ENCODE measurements at regions not wholly inside any gene's neighbourhood (a gene's known extent, or its start where the extent isn't known, plus 50 kb on each side); places are given as distances from the start of the nearest gene placed in this dataset.

DNA sequence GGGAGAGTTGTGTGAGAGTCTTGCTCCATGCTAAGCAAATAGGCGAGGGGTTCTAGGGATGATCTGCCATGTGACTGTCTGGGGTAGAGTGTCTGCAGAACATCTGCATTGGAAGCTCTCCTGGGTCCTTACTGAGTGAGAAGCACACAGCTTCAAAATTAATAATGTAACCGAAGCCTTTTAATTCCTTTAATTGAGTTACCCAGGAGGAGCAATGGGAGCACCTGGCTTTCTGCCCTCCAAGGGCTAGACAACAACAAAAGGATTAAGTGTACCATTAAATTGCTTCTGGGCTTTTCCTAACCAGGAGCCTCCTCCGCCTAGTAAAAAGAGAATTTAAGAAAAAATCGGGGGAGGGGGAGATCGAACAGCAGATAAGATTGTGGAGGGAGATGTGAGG, 102.0 kb upstream of the TBX20 start:
- TF ChIP-seq, protein P1, sequence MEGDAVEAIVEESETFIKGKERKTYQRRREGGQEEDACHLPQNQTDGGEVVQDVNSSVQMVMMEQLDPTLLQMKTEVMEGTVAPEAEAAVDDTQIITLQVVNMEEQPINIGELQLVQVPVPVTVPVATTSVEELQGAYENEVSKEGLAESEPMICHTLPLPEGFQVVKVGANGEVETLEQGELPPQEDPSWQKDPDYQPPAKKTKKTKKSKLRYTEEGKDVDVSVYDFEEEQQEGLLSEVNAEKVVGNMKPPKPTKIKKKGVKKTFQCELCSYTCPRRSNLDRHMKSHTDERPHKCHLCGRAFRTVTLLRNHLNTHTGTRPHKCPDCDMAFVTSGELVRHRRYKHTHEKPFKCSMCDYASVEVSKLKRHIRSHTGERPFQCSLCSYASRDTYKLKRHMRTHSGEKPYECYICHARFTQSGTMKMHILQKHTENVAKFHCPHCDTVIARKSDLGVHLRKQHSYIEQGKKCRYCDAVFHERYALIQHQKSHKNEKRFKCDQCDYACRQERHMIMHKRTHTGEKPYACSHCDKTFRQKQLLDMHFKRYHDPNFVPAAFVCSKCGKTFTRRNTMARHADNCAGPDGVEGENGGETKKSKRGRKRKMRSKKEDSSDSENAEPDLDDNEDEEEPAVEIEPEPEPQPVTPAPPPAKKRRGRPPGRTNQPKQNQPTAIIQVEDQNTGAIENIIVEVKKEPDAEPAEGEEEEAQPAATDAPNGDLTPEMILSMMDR (IDR thresholded peaks at IDR 0.05; ENCODE audit: low read depth, low read length): no peak

DNA sequence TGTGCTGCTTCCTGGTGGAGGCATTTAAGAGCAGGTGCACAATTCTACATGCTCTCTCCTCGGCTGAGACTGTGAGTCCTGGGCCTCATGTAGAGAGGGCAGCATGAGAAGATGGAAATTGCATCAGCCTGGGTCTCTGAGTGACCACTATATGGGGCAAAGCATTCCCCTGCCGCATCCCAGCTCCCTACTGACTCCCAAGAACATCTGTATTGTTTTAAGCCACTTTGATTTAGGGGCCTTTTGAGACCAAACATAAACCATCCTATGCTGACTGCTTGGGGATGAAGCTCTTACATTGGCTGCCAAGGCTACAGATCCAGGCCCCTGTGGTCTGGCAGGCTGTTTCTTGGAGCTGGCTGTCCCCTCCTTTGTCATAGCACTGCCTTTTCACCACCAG, 101.3 kb upstream of the TBX20 start:
- no peak for DNase-seq
- H3K27ac ChIP-seq: no peak overlapping the region
- no peak overlapping the region for H3K4me3 ChIP-seq (ENCODE audit: low read depth, low read length)
- no peaks in the 10 kb centered on the region for H3K27me3 ChIP-seq (ENCODE audit: insufficient read depth, low read depth, severe bottlenecking)
- no peaks in the 10 kb centered on the region for H3K36me3 ChIP-seq
- H3K9me3 ChIP-seq (ENCODE audit: severe bottlenecking): peaks cover 4% of the 10 kb centered on the region
- TF ChIP-seq, protein P1 (IDR thresholded peaks at IDR 0.05; ENCODE audit: low read depth, low read length): no peak

More for the DNA sequence above, 102.0 kb upstream of the TBX20 start:
- DNase-seq: no peak
- H3K4me3 ChIP-seq (ENCODE audit: low read depth, low read length): no peak overlapping the region
- peaks cover 4% of the 10 kb centered on the region for H3K9me3 ChIP-seq (ENCODE audit: severe bottlenecking)
- H3K27me3 ChIP-seq (ENCODE audit: insufficient read depth, low read depth, severe bottlenecking): no peaks in the 10 kb centered on the region
- no peak overlapping the region for H3K27ac ChIP-seq
- H3K36me3 ChIP-seq: no peaks in the 10 kb centered on the region

DNA sequence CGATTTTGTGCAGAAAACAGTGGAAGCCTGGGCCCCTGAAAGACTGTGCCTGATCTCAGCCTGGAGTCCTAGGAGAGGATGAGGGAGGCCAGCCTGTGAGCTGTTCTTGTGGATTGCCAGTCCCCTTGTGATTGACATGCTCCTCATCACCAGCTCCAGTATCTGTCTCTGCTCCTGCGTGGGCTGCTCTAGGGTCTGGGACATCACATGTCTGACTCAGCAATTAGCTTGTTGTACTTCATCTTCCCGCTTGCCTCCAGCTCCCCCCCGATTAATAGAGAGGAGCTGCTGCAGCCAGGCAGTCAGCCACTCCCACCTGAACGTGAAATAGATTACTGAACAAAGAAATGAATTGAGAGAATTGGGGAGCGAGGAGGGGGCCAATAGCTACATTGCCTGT, 99.6 kb upstream of the TBX20 start:
- Histone ChIP-seq H3K27ac (no peak overlapping the region), H3K4me3 (ENCODE audit: low read depth, low read length) (no peak overlapping the region), H3K27me3 (ENCODE audit: insufficient read depth, low read depth, severe bottlenecking) (no peaks in the 10 kb centered on the region), H3K9me3 (ENCODE audit: severe bottlenecking) (peaks cover 4% of the 10 kb centered on the region), H3K36me3 (no peaks in the 10 kb centered on the region)
- TF ChIP-seq, protein P1 (IDR thresholded peaks at IDR 0.05; ENCODE audit: low read depth, low read length): no peak
- no peak for DNase-seq

DNA sequence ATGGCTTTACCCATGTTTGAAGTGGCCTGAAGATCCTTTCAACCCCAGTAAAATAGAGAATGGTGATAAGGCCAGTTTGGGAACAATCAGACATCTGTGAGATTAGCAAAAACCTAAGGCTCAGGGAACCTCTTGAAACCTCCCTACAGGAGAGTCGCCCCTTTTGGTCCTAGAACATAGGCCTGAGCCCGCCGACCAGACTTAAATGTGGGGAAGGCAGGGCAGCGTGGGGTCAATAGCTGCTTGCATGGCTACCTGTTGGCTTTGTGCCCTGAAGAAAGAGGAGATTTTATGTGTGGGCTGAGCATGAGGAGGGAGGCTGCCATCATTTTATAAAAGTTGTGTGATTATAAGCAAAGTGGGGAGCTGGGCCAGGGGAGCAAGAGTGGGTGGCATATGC, 97.6 kb upstream of the TBX20 start:
- Histone ChIP-seq H3K27ac (no peak overlapping the region), H3K4me3 (ENCODE audit: low read depth, low read length) (no peak overlapping the region), H3K27me3 (ENCODE audit: insufficient read depth, low read depth, severe bottlenecking) (no peaks in the 10 kb centered on the region), H3K9me3 (ENCODE audit: severe bottlenecking) (no peaks in the 10 kb centered on the region), H3K36me3 (no peaks in the 10 kb centered on the region)
- TF ChIP-seq, protein P1 (IDR thresholded peaks at IDR 0.05; ENCODE audit: low read depth, low read length): no peak
- no peak for DNase-seq

DNA sequence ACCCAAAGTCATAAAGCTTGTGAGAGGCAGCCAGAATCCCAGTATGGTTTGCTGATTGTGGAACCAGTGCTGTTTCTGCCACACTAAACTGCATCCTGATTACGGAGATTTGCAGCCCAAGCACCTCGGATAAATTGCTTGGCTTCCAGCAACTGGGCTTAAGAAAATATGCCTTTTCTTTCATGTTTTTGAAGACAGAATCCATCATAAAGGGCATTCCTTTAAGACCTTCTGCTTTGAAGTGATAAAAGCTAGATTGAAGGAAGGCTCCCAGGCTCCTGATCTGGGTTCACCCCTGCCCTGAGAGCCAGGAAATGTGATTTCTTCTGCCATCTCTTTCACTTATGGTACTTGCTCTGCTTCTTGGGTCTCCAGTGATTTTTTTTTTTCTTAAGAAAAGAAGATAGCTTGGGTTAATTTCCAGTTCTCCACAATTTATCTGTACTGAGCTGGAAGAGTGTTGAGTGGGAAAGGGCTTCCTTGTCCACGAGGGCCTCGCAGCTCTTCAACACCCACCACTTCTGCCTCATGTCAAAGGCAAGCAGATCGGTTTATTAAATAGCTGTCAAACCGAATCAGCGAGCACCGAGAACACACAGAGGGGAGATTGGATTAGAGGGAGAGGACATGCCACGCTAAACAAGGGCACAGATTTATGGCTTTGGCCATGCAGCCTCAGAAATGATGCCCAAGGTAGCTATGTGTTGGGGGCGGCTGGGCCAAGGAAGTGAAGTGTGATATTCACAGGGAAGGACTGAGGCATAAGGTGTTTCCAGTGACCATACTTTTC, 94.9 kb upstream of the TBX20 start:
- TF ChIP-seq, protein P1 (IDR thresholded peaks at IDR 0.05; ENCODE audit: low read depth, low read length): no peak
- no peak for DNase-seq
- no peak overlapping the region for H3K4me3 ChIP-seq (ENCODE audit: low read depth, low read length)
- no peaks in the 10 kb centered on the region for H3K9me3 ChIP-seq (ENCODE audit: severe bottlenecking)
- H3K27ac ChIP-seq: no peak overlapping the region
- H3K36me3 ChIP-seq: no peaks in the 10 kb centered on the region
- no peaks in the 10 kb centered on the region for H3K27me3 ChIP-seq (ENCODE audit: insufficient read depth, low read depth, severe bottlenecking)

DNA sequence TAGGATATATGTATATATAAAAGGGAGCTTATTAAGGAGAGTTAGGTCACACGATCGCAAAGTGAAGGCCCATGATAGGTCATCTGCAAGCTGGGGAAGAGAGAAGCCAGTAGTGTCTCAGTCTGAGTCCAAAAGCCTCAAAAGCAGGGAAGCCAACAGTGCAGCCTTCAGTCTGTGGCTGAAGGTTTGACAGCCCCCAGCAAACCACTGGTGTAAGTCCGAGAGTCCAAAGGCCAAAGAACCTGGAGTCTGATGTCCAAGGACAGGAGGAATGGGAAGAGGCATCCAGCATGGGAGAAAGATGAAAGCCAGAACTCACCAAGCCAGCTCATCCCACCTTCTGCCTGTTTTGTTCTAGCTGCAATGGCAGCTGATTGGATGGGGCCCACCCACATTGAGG, 88.9 kb upstream of the TBX20 start:
- TF ChIP-seq, protein P1 (IDR thresholded peaks at IDR 0.05; ENCODE audit: low read depth, low read length): no peak
- H3K4me3 ChIP-seq (ENCODE audit: low read depth, low read length): no peak overlapping the region
- H3K36me3 ChIP-seq: no peaks in the 10 kb centered on the region
- no peak for DNase-seq
- H3K27ac ChIP-seq: no peak overlapping the region
- no peaks in the 10 kb centered on the region for H3K9me3 ChIP-seq (ENCODE audit: severe bottlenecking)
- no peaks in the 10 kb centered on the region for H3K27me3 ChIP-seq (ENCODE audit: insufficient read depth, low read depth, severe bottlenecking)

All from WERI-Rb-1 (cell line).